SHP77 treated with DMSO at 0.1 percent for 48 hours (cell line): ENCODE measurements at regions not wholly inside any gene's neighbourhood (a gene's known extent, or its start where the extent isn't known, plus 50 kb on each side); places are given as distances from the start of the nearest gene placed in this dataset.
"Not testable (repeated sequence)": the region's sequence is repeated elsewhere in the genome, so short reads cannot be mapped to it uniquely, and the experiment has no call there.

Experiments
- DNase-seq: peaks from one replicate; lab custom pipeline; 2025; lab: John Stamatoyannopoulos, UW

- DNase-seq: no peak
Observed at GRCh38 chr6:125431971-125432370, 130.2 kb upstream of the HDDC2 start.

- no peak for DNase-seq
Observed at GRCh38 chr6:125432963-125433362, 131.2 kb upstream of the HDDC2 start.

- no peak for DNase-seq
Observed at GRCh38 chr6:125434760-125435159, 133.0 kb upstream of the HDDC2 start.

- no peak for DNase-seq
Observed at GRCh38 chr6:125439512-125439911, 137.7 kb upstream of the HDDC2 start.

GRCh38 chr6:125444006-125444923, 142.5 kb upstream of the HDDC2 start:
- DNase-seq: peak; percentile 6

- DNase-seq: no peak
Observed at GRCh38 chr6:125445054-125445453, 143.3 kb upstream of the HDDC2 start.

- no peak for DNase-seq
Observed at GRCh38 chr6:125446011-125446410, 144.2 kb upstream of the HDDC2 start.

- no peak for DNase-seq
Observed at GRCh38 chr6:125451750-125452149, 150.0 kb upstream of the HDDC2 start.

- no peak for DNase-seq
Observed at GRCh38 chr6:125453516-125453915, 151.7 kb upstream of the HDDC2 start.

- no peak for DNase-seq
Observed at GRCh38 chr6:125454351-125454750, 152.6 kb upstream of the HDDC2 start.

GRCh38 chr6:125458493-125458892, 156.7 kb upstream of the HDDC2 start:
- not testable (repeated sequence) for DNase-seq

- not testable (repeated sequence) for DNase-seq
Observed at GRCh38 chr6:125465332-125465731, 163.6 kb upstream of the HDDC2 start.

GRCh38 chr6:125469915-125470314, 168.1 kb upstream of the HDDC2 start:
- DNase-seq: no peak

GRCh38 chr6:125471667-125472066, 169.9 kb upstream of the HDDC2 start:
- DNase-seq: no peak

GRCh38 chr6:125474061-125474460, 172.3 kb upstream of the HDDC2 start:
- DNase-seq: no peak

GRCh38 chr6:125477156-125477555, 175.4 kb upstream of the HDDC2 start:
- DNase-seq: no peak

- no peak for DNase-seq
Observed at GRCh38 chr6:125477844-125478243, 176.1 kb upstream of the HDDC2 start.

- DNase-seq: no peak
Observed at GRCh38 chr6:125480146-125480545, 178.4 kb upstream of the HDDC2 start.

GRCh38 chr6:125480571-125480970, 178.8 kb upstream of the HDDC2 start:
- DNase-seq: no peak

- DNase-seq: no peak
Observed at GRCh38 chr6:125481056-125481455, 179.3 kb upstream of the HDDC2 start.

- DNase-seq: no peak
Observed at GRCh38 chr6:125485757-125486156, 184.0 kb upstream of the HDDC2 start.

GRCh38 chr6:125486881-125487280, 185.1 kb upstream of the HDDC2 start:
- no peak for DNase-seq

GRCh38 chr6:125489579-125490285, 188.0 kb upstream of the HDDC2 start:
- DNase-seq: no peak
